ENCODE measurements at regions not wholly inside any gene's neighbourhood (a gene's known extent, or its start where the extent isn't known, plus 50 kb on each side); places are given as distances from the start of the nearest gene placed in this dataset.
"Not testable (repeated sequence)": the region's sequence is repeated elsewhere in the genome, so short reads cannot be mapped to it uniquely, and the experiment has no call there.

DNA sequence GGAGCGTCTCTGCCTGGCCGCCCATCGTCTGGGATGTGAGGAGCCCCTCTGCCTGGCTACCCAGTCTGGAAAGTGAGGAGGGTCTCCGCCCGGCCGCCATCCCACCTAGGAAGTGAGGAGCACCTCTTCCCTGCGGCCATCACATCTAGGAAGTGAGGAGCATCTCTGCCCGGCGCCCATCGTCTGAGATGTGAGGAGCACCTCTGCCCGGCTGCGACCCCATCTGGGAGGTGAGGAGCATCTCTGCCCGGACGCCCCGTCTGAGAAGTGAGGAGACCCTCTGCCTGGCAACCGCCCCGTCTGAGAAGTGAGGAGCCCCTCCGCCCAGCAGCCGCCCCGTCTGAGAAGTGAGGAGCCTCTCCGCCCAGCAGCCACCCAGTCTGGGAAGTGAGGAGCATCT lies 84.5 kb downstream of the IDS start:
- H3K36me3 ChIP-seq; DNase-seq; H3K27me3 ChIP-seq; intact Hi-C loops (cut with DNase I); H3K27ac ChIP-seq; H3K4me1 ChIP-seq; H3K4me3 ChIP-seq; H3K9me3 ChIP-seq: not testable (repeated sequence)
- no CpG with 5 or more reads among the region's 21 CpGs for WGBS, 2 donors

DNA sequence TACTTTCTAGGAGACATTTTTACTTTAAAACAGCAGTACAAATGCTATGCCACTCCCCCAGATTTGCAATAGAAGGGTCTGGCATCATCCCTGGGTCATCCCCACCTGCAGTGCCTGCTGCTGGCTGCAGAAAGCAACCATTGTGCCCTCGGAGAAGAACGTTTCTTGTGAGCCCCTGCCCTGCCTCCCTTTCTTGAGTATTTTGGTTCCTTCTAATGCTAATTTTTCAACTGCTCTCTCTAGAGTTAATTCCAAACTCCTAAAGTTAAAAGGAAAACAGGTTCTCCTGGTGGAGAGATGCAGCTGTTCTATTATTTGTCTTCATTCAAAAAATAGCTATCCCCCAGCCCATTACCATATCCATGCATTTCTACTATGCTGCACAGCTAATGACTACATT lies 107.1 kb downstream of the IDS start:
- no peak overlapping the region for H3K4me3 ChIP-seq
- no peak for DNase-seq
- H3K27me3 ChIP-seq: no peaks in the 10 kb centered on the region
- no peak for TF ChIP-seq POLR2A (IDR thresholded peaks at IDR 0.05)
- TF ChIP-seq, protein P1, sequence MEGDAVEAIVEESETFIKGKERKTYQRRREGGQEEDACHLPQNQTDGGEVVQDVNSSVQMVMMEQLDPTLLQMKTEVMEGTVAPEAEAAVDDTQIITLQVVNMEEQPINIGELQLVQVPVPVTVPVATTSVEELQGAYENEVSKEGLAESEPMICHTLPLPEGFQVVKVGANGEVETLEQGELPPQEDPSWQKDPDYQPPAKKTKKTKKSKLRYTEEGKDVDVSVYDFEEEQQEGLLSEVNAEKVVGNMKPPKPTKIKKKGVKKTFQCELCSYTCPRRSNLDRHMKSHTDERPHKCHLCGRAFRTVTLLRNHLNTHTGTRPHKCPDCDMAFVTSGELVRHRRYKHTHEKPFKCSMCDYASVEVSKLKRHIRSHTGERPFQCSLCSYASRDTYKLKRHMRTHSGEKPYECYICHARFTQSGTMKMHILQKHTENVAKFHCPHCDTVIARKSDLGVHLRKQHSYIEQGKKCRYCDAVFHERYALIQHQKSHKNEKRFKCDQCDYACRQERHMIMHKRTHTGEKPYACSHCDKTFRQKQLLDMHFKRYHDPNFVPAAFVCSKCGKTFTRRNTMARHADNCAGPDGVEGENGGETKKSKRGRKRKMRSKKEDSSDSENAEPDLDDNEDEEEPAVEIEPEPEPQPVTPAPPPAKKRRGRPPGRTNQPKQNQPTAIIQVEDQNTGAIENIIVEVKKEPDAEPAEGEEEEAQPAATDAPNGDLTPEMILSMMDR (IDR thresholded peaks at IDR 0.05): no peak
- H3K36me3 ChIP-seq: no peaks in the 10 kb centered on the region
- WGBS, 2 donors: 38 to 47% methylated on average over 2 of the region's 2 CpGs
- H3K27ac ChIP-seq: no peak overlapping the region
- H3K9me3 ChIP-seq: no peaks in the 10 kb centered on the region
- intact Hi-C loops (cut with DNase I): no loop called here
- H3K4me1 ChIP-seq: no peaks in the 10 kb centered on the region

DNA sequence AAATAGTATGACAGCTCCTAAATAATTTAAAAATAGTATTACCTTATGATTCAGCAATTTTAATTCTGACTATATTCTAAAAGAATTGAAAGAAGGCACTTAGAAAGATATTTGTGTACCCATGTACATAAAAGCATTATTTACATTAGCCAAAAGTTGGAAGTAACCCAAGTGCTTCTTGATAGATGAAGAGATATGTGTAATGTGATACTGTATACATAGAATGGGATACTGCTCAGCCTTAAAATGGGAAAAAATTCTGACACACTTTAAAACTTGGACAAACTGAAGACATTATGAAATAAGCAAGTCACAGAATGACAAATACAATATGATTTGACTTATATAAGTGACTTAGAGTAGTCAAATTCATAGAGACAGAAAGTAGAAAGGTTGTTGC lies 112.2 kb downstream of the IDS start:
- no peak for DNase-seq
- Histone ChIP-seq H3K36me3 (no peaks in the 10 kb centered on the region), H3K4me3 (no peak overlapping the region), H3K27ac (no peak overlapping the region), H3K4me1 (no peaks in the 10 kb centered on the region), H3K9me3 (no peaks in the 10 kb centered on the region), H3K27me3 (no peaks in the 10 kb centered on the region)
- intact Hi-C loops (cut with DNase I): no loop called here
- no peak for TF ChIP-seq POLR2A (IDR thresholded peaks at IDR 0.05)
- TF ChIP-seq, protein P1 (IDR thresholded peaks at IDR 0.05): no peak

DNA sequence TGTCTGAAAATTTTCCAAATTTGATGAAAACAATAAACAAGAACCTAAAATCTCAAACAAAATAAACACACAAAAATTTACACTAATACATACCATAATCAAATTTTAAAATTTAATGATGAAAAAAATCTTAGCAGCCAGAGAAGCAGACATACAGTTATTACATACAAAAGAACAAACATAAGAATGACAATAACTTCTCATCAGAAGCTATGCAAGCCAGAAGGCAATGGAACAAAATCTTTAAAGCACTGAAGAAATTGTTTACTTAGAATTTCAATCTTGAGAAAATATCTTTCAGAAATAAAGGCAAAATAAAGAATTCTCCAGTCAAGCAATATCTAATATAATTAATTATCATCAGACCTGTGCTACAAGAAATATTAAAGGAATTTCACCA lies 121.3 kb downstream of the IDS start:
- no peak for DNase-seq
- TF ChIP-seq POLR2A (IDR thresholded peaks at IDR 0.05): no peak
- TF ChIP-seq, protein P1 (IDR thresholded peaks at IDR 0.05): no peak
- H3K36me3 ChIP-seq: no peaks in the 10 kb centered on the region
- no peak overlapping the region for H3K4me3 ChIP-seq
- H3K27me3 ChIP-seq: no peaks in the 10 kb centered on the region
- no peaks in the 10 kb centered on the region for H3K9me3 ChIP-seq
- H3K27ac ChIP-seq: no peak overlapping the region
- no peaks in the 10 kb centered on the region for H3K4me1 ChIP-seq
- intact Hi-C loops (cut with DNase I): no loop called here

DNA sequence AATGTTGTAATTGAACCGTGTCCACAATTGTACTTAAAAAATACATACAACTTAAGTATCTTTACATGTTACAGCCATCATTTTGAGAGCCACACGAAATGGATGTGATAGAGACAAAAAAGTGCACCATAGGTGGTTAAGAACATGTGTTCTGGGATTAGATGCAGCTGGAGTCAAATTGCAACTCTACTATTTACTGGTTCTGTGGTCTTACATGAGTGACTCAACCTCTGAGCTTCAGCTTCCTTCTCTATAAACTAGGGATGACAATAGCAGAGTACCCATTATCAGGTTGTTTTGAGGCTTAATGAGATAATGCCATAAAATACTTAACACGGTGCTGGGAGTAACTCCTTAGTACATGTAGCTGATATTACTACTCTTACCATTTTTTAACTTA lies 130.4 kb downstream of the IDS start:
- H3K27me3 ChIP-seq: no peaks in the 10 kb centered on the region
- H3K4me3 ChIP-seq: no peak overlapping the region
- 39 to 55% methylated on average over 3 of the region's 3 CpGs for WGBS, 2 donors
- H3K9me3 ChIP-seq: no peaks in the 10 kb centered on the region
- intact Hi-C loops (cut with DNase I): no loop called here
- no peak for TF ChIP-seq POLR2A (IDR thresholded peaks at IDR 0.05)
- TF ChIP-seq, protein P1 (IDR thresholded peaks at IDR 0.05): no peak
- DNase-seq: no peak
- no peak overlapping the region for H3K27ac ChIP-seq
- no peaks in the 10 kb centered on the region for H3K36me3 ChIP-seq
- H3K4me1 ChIP-seq: no peaks in the 10 kb centered on the region

DNA sequence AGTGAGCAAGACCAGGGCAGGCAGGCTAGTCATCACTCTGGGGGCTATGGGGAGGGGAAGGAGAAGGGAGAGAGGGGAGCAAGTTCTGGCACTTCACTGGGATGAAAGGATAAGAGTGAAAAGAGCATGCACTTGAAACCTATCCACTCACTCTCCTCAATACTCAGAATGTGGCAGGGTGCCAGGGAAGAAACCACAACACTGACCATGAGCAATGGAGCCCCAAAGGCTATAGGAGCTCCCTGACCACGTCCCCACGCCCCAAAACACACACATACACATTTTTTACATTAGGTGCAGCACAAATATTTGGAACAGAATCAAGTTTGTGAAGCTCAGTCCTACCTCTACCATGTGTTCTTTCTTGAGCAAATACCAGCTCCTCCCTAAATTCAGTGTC lies 132.2 kb downstream of the IDS start:
- Histone ChIP-seq H3K27ac (no peak overlapping the region), H3K27me3 (no peaks in the 10 kb centered on the region), H3K4me1 (no peaks in the 10 kb centered on the region), H3K4me3 (no peak overlapping the region), H3K36me3 (no peaks in the 10 kb centered on the region), H3K9me3 (no peaks in the 10 kb centered on the region)
- TF ChIP-seq POLR2A (IDR thresholded peaks at IDR 0.05): no peak
- TF ChIP-seq, protein P1 (IDR thresholded peaks at IDR 0.05): no peak
- no peak for DNase-seq
- intact Hi-C loops (cut with DNase I): no loop called here
- whole genome bisulfite sequencing, 2 donors: 10 to 29% methylated on average over 2 of the region's 2 CpGs

Data from esophagus squamous epithelium (tissue), 5 donors.